GM21526 (cell line): ENCODE measurements at regions not wholly inside any gene's neighbourhood (a gene's known extent, or its start where the extent isn't known, plus 50 kb on each side); places are given as distances from the start of the nearest gene placed in this dataset.

Experiments used
- ATAC-seq: cut with Tn5 transposase; IDR thresholded peaks from one replicate; pipeline ENCODE4 v1.9.1; 2021; ENCODE audit warnings: moderate library complexity; ENCODE audit not compliant: unreplicated experiment, low FRiP score

DNA sequence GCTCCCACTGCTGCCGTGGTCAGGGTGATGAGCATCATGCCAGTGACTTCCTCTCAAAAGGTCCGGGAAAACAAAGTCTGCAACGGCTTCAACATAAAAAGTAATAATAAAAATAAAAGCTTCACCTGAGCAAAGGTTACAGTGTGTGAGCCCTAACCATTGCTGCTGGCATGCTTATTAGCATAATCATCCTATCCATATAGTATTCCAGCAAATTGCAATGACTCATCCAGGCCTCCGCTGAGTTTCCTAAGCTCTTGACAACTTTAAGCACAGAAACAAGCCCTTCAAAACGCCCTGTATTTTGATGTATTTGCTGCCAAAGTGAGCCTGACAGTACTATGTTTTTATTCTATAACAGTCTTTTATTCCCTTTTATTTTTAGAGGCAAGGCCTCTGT is 100.5 kb downstream of the AASDH start:
- no peak for ATAC-seq

DNA sequence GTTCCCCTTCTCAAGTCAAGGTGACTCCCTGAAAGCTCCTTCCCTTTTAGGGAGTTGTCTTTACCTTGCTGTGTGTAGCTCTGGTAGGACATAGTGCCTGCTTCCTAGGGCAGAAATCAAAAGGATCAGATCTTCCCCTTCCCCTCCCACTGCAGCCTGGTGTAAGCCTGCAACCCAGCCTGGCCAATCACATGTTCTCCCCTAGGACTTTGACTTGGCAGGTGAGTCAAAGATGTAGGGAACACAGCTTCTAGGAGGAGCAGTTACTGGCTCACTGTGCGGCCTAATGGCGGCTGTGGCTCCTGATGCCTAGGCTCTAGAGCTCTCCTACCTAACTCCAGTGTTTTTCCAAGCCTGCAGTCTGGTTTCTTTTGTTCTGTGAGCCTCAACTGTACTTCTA is 103.9 kb downstream of the AASDH start:
- ATAC-seq, result no peak

DNA sequence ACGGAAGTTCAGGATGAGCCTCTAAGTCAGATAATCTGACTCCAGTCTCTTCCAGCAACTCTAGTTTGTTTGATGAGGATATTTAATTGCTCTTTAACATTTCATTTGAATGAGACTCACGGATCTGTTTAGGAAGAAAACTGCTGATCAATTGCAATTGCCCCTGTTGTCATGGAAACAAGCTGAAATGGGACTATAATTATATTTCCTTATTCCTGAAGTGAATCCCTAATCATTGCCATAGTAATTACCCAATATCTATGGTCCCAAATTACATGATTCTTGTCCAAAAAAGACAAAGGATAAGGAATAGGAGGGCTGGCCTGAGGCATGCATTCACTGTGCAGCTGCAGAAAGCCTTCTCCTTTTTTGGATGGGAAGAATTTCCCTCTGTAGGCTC is 105.3 kb downstream of the AASDH start:
- ATAC-seq, result no peak

DNA sequence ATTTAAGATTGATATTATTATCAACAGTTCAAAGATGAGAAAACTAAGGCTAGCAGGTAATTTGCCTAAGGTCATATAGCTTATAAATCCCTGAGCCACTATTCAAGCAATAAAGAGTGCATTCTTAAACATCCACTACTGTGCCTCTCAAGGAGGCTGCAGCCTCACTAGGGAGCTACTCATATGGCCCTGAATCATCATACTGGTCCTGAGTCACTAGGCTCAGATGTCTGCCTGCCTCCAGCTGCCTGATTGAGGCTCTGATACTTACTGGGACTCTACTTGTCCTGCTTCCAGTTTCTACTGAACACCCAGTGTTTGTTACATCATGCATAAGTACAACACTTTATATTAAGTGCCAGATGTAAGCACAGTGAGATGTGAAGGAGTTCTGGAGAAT is 110.7 kb downstream of the AASDH start:
- no peak for ATAC-seq

DNA sequence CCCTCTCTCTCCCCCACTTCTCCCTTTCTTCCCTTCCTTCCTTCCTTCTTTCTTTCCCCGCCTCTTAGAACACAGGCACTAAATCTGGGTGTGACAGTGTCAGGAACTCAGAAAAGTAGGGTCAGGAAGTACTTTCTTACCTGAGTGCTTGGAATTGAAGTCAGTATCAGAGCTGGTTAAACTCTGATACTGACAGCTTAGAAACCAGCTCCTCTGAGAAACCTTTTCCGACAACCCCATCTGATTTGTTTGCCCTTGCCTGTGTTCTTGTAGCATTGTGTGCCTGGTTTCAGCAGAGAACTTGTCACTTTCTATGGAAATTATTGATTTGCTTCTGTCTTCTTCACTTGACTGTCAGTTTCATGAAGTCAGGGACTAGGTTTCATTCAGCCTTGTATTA is 113.9 kb downstream of the AASDH start:
- ATAC-seq, result no peak

DNA sequence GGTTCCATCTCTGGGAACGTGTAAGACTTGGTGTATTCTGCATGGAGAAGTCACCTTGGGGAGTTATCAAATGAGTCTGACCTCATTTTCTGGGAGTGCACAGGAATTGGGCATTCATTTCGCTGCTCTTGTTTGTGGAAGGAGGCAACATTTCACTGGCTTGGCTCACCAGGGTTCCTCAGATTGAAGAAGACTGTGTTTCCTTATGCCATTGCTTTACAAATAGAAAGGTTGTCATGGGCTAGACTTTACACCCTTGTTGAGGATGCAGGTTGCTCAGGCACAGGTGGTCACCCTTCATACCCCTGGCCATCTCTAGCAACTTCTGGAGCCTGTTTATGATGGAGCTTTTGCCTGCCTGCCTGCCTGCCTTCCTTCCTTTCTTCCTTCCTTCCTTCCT is 114.4 kb downstream of the AASDH start:
- ATAC-seq, result no peak

DNA sequence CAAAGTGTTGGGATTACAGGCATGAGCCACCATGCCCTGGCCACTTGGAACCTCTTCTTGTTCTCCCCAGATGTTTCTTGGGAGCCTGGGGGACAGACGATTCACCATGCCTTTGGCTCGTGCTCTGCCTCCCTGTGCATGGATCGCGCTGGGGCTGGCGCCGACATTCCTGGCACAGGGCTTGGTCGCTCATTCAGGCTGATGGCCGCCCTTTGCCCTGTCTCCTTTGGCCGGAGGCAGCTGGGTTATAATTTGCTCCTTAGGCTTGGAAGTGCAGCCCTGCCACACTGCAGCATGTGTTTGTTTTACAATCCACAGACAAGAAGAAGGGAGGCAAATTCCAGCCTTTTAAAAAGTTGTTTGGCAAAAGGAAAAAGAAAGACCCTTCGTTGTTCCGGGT is 115.3 kb downstream of the AASDH start:
- no peak for ATAC-seq

DNA sequence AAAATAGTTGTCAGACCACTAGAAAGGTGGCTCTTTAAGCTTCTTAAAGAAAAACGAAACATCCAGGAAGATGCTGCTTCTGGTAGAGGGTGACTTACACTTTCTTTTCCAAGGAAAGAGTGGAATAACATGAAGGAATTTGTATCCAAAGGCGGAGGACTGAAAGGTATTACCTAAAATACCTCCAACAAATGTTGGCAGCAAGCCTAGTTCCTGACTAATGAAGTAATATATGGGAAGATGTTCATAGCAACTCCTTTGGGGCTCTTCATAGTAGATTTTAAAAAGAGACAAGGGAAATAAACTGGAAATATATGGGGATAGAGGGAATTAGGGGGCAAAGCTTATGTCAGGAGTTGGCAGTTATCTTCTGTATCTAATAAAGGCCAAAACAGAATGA is 116.2 kb downstream of the AASDH start:
- ATAC-seq, result no peak

DNA sequence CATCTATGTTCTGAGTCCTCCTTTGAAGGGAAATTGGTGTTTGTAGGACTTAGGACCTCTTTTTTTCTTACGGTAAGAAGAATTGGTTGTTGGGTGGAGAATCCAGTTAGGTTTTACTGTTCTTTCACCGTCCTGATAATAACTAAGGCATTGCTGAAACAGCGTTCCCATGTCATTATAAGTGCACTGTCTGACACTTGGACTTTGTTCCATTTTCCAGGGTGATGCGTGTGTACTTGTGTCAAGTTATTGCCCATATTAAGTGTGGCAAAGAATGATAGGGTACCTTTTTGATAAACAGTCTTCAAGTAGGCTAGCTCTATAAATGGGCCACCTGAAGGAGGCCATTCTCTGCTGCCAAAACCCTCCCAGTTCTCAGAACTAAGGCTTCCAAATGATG is 119.7 kb downstream of the AASDH start:
- ATAC-seq, result no peak

DNA sequence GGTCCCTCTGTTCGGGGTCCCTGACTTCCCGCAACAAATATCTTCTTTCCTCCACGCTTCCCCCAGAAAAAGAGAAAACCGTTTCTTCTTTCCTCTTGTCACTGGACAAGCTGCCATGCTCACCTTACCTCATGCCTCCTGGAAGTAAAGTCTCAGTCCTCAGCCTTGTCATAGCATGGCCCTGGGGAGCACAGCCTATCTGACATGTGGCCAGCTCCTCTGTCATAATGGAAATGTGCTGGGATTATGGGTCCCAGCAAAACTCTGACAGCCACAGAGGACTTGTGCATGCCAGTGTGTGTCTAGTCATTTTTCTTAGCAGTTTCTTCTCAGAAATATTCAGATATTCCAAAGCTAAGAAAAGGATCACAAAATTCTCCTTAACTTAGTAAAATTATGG is 122.4 kb downstream of the AASDH start:
- no peak for ATAC-seq

DNA sequence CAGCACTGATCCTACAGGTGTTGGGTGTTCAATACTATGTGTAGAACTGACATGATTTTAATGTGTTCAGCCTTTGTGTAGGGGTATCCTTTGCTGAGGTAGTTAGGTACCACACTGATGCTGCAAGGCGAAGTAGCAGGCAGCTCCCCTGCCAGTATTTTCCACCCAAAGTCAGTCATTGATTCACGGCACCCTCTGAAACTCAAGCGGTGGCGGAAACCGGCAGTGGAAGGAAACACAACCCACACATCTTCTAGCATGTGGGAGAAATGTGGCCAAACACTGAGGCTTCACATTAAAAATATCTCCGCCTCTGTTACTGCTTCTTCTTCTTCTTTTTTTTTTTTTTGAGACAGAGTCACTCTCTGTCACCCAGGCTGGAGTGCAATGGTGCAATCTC is 126.3 kb downstream of the AASDH start:
- peak; percentile 82 for ATAC-seq

DNA sequence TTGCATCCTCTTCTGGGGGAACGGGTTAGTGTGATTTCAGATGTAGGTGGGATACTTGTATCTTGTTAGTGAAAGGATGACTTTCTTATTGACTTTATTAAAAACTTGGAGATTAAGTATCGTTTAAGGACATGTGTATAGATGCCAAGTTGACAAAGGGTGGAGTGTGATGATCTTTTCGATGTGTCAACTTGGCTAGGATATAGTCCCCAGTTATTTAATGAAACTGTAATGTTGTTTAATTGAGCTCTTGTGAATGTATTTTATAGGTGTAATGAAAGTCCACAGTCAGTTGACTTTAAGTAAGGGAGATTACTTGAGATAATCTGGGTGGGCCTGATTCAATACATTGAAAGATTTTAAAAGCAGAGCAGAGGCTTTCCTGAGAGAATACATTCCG is 127.0 kb downstream of the AASDH start:
- ATAC-seq, result no peak

DNA sequence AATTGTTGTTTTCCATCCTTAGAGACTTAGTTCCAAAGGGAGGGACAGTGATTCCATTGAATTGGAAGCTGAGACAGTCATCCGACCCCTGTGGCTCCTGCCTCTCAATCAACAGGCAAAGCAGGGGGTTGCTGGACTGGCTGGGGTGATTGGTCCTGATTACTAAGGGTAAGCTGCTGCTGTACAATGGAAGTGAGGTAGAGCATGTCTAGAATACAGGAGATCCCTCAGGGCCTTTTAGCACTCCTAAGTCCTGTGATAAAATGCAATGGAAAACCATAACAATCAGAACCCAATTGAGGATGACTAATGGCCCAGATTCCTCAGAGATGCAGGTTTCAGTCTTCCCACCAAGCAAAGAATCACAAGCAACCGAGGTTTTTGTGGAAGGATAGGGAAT is 127.6 kb downstream of the AASDH start:
- no peak for ATAC-seq

DNA sequence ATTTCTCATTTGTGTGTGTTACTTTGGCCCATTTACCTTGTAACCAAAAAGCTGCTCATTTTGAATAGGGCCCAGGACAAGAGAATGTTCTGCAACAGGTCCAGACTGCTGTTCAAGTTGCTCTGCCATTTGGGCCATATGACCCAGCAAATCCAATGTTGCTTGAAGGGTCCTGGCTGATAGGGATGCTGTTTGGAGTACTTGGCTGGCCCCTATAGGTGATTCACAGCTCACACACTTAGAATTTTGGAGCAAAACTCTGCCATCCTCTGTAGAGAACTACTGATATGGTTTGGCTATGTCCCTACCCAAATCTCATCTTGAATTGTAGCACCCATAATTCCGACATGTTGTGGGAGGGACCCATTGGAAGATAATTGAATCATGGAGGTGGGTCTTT is 131.5 kb downstream of the AASDH start:
- ATAC-seq, result no peak

DNA sequence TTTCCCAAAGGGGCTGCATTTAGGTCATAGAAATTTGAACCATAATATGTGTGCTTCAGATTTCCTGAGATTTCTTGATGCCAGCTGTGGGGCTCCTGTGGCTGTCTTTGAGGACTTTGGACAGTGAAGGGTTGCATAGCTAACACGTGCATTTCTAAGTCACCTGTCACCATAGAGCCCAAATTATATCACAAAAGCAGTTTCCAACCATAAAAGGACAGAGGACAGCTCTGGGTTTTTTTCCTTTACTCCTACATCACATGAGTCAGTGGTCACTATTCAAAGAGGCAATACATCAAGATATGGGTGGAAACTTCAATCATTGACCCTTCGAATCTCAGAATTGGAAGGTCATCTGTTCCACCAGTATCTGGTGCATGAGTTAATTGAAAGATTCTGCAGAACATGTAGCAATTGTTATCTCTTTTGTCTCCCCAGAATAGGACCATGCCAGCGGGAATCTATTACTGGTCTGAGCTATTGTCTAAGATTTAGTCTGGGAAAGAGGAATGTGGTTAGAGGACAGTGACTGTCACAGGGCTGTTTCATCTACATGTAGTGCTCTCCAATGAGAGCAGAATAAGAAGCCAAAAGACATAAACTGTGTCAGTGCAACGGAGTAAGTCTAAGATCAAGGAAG is 133.5 kb downstream of the AASDH start:
- no peak for ATAC-seq

DNA sequence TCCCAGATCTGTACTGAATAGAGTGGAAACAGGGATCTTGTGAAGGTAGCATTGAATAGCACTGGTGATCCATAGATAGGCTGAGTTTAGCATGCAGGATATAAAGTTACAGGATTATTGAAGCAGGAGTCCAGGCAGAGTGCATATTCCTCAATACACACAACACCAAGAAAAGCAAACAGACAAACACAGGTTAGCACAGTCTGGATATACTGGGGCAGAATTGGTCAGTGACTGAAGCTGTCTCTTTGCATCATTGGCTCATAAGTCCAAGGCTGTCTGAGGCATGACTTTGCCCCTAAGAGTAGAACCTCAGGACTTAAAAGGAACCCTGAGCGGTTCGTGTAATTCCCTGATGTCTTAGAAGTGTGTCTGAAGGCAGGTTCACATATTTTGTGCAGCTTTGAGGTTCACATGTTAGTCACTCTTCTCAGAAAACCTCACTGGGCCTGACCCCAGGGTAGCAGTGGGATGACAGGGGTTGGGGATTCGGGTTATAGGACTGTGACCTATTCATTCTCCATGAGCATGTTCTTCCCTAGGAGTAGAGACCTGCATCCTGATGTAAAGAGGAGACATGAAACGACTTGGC is 134.6 kb downstream of the AASDH start:
- no peak for ATAC-seq

DNA sequence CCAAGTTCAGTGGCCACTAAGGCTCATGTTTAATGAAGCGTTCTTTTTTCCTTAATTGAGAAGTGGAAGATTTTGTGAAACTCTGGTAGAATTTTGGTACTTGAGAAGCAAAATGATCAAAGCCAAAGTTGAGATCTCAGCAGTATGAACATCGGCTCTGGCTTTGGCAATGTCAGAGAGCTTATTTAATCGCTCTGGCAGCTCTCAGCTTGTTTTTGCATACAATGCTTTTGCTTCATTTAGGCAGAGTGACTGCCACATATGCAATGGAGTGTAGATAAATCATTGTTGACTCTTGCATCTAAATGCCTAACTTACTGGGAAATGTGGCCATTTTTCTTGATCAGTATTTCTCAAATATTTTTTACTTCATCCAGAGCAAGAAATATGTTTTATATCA is 135.7 kb downstream of the AASDH start:
- ATAC-seq, result no peak

DNA sequence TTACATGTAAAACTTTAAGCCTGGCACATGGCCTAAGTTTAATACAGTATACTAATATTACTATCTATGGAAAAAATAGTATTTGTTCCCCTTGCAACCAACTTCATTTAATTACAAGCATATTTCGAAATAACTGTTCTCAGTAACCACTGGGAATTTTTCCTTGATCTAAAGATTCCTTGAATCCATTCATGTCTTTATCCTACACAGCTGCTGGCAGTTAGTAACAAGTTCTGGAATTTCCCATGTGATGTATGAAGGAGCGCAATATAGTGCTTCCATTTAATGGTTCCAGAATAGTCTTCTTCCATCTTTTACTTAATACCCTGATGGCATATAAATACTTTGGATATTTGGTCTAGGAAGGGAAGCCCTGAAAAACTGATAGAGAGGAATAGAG is 136.5 kb downstream of the AASDH start:
- no peak for ATAC-seq

DNA sequence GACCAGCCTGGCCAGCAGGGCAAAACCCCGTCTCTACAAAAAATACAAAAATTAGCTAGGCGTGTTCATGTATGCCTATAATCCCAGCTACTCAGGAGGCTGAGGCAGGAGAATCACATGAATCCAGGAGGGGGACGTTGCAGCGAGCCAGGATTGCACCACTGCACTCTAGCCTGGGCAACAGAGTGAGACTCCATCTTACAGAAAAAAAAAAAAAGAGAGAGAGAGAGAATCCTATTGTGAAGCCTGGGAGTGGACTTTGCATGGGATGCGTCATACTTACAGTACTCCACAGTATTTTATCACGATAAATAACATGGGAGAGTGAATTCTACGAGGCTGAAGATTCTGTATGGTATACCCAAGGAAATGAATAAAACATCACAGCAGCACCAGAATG is 139.6 kb downstream of the AASDH start:
- ATAC-seq, result no peak

DNA sequence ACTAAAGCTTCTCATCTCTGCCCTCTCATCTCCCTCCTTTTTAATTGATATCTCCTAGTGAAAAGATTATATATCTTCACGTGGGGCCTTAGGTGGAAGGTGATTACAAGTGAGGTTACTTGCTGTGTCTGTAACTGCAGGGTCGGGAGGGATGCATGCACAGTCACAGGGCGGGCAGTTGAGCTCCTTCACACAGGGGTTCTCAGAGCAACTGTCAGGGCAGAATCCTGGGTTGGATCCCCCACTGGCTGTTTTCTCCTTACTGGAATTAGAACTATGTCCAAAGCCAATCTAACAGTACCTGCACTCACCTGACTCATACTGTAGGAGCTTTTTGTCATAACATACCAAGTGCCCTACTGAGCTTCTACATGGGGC is 141.1 kb downstream of the AASDH start:
- no peak for ATAC-seq

DNA sequence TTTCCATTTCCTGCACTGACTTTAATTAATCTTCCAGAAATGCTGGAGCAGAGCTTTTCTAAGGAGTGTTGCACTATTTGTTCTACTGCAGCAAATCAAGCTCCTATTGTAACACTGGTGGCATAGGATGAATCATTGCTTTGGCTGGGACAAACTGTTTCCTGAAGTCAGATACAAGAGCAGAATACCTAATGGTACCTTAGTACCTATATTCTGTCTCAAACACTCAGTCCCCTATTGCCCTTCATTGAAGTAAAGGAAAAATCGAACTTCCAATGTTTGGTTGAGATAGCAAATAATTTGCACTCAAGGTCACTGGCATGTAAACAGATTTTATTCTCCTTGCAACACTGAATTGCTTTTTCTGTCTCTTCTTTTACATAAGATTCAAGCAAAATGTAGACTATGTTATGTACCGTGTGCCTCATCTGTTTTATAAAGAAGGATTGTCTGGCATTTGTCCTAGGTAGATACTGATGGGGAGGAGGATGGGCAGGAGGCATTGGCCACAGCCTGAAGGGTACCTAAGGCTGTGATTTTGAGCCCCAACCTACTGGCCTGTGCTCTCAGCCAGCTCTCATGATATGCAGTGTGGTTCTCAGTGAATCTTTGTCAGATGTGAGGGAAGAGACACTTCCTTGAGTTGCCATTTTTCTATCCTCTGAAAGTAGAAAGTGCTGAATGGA is 141.6 kb downstream of the AASDH start:
- no peak for ATAC-seq

DNA sequence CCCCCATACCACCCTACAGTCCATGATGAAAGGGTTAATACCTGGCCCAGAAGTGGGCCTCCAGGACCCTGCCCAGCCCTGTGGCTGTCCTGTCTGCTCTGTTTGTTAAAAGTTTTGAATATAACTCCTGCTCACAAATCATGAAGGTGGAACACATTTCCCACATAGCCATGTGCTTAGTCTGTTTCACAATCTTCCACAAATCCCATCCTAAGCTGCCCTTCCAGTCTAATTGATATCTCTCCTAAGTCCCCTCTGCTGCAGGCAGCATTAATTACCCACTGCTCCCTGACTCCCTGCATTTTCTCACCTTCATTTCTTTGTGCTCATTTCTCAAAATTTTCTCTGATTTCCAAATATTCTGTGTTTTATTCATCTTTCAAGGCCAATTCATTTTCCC is 142.6 kb downstream of the AASDH start:
- no peak for ATAC-seq
